ENCODE measurements at regions not wholly inside any gene's neighbourhood (a gene's known extent, or its start where the extent isn't known, plus 50 kb on each side); places are given as distances from the start of the nearest gene placed in this dataset.

- no peak overlapping the region for H3K9ac ChIP-seq (ENCODE audit: low read depth, low read length)
- TF ChIP-seq CHD1 (IDR thresholded peaks at IDR 0.05; ENCODE audit: low read depth, low read length): no peak
- no peak for TF ChIP-seq RFX5 (IDR thresholded peaks at IDR 0.05; ENCODE audit: low read depth, low read length)
- TF ChIP-seq MXI1 (IDR thresholded peaks at IDR 0.05; ENCODE audit: borderline replicate concordance, low read depth, low read length): no peak
- no peak for TF ChIP-seq SMC3 (IDR thresholded peaks at IDR 0.05; ENCODE audit: low read depth, low read length)
- no peak for TF ChIP-seq RAD21 (IDR thresholded peaks at IDR 0.05; ENCODE audit: low read length)
- no peak for TF ChIP-seq RCOR1 (IDR thresholded peaks at IDR 0.05; ENCODE audit: insufficient replicate concordance, low read length)
- no peak for TF ChIP-seq NFE2L2 (IDR thresholded peaks at IDR 0.05; ENCODE audit: low read depth, low read length)
- no peak for TF ChIP-seq MAZ (IDR thresholded peaks at IDR 0.05; ENCODE audit: borderline replicate concordance, low read depth, low read length)
- no peak for TF ChIP-seq POLR2A (IDR thresholded peaks at IDR 0.05; ENCODE audit: low read depth, low read length)
- no peak for TF ChIP-seq MAFK (IDR thresholded peaks at IDR 0.05; ENCODE audit: low read depth, low read length)
- H3K4me2 ChIP-seq (ENCODE audit: low read depth, low read length): no peak overlapping the region
- DNase-seq (no peak), ATAC-seq (ENCODE audit: low read depth) (no peak)
- H2BK20ac ChIP-seq (ENCODE audit: low read depth, low read length): no peak overlapping the region
- H3K23ac ChIP-seq (ENCODE audit: low read depth, low read length): no peak overlapping the region
- H3K36me3 ChIP-seq (ENCODE audit: control insufficient read depth, insufficient read depth, low read length): no peaks in the 10 kb centered on the region
- H4K20me1 ChIP-seq (ENCODE audit: insufficient read depth, low read length): no peaks in the 10 kb centered on the region
- ChIA-PET CTCF (no interaction called here), POLR2A (ENCODE audit: unreplicated experiment) (no interaction called here)
- no peaks in the 10 kb centered on the region for H3K4me1 ChIP-seq (ENCODE audit: control insufficient read depth, insufficient read depth, low read length)
- BruUV-seq (replicated peaks): no TSS peak
- no peak overlapping the region for H3K18ac ChIP-seq (ENCODE audit: low read depth, low read length)
- no peak overlapping the region for H3K14ac ChIP-seq (replicated peaks; ENCODE audit: low read depth, low read length)
- no peak overlapping the region for H2AK9ac ChIP-seq (replicated peaks; ENCODE audit: low read depth, low read length, poor library complexity)
- H4K8ac ChIP-seq (ENCODE audit: low read depth in 2 of 2, low read length in 2 of 2): no peak overlapping the region
- no peaks in the 10 kb centered on the region for H3K27me3 ChIP-seq (ENCODE audit: control insufficient read depth, insufficient read depth, low read length)
- no peak overlapping the region for H3K4me3 ChIP-seq (ENCODE audit: insufficient read depth, low read depth, low read length)
- H3K9me3 ChIP-seq (ENCODE audit: control insufficient read depth, insufficient read depth, low read length): peaks cover 2% of the 10 kb centered on the region; the same call in 1 of the 2 replicates
- no peak overlapping the region for H2BK5ac ChIP-seq (ENCODE audit: low read depth, low read length, poor library complexity, severe bottlenecking)
- in situ Hi-C loops (cut with MboI; ENCODE audit: low sequenced_read_pairs) (no loop called here), dilution Hi-C loops (cut with HindIII; ENCODE audit: low sequenced_read_pairs, unreplicated experiment) (no loop called here), intact Hi-C loops (cut with micrococcal nuclease) (no loop called here)
- no peaks in the 10 kb centered on the region for H3K9me1 ChIP-seq (ENCODE audit: insufficient read depth, low read length)
- no peaks in the 10 kb centered on the region for H3K79me1 ChIP-seq (ENCODE audit: low read depth in 1 of 2, low read length in 2 of 2)
- 60% methylated on average over 1 of the region's 4 CpGs; no CpG with 5 or more reads in 1 of the 2 experiments for WGBS, 2 experiments (ENCODE audit: extremely low coverage in 2 of 2, insufficient read length in 1 of 2)
- no peak overlapping the region for H2BK120ac ChIP-seq (ENCODE audit: low read depth, low read length)
- H3K56ac ChIP-seq (ENCODE audit: extremely low read depth, insufficient read depth, low read length): no peak overlapping the region
- H2AK5ac ChIP-seq (ENCODE audit: low read depth, low read length): no peak overlapping the region
- H4K5ac ChIP-seq (ENCODE audit: low read depth, low read length): no peak overlapping the region
- H2AFZ ChIP-seq (replicated peaks; ENCODE audit: low read length, poor library complexity): no peak overlapping the region
- no peak overlapping the region for H3K27ac ChIP-seq (ENCODE audit: insufficient read depth, low read length)
- H3K4ac ChIP-seq (ENCODE audit: low read depth, low read length): no peak overlapping the region
- no peak overlapping the region for H2BK15ac ChIP-seq (ENCODE audit: low read depth, low read length)
- H4K91ac ChIP-seq (ENCODE audit: insufficient read depth, low read depth, low read length): no peak overlapping the region
These were observed 604.8 kb upstream of the TECRL start for GRCh38 chr4:65014078-65014477.

Measured in IMR-90 (cell line).